ENCODE measurements at regions not wholly inside any gene's neighbourhood (a gene's known extent, or its start where the extent isn't known, plus 50 kb on each side); places are given as distances from the start of the nearest gene placed in this dataset.

GRCh38 chr20:4306206-4306605, 57.1 kb upstream of the ADRA1D start:
- Histone ChIP-seq H3K4me1 (no peaks in the 10 kb centered on the region), H4K20me1 (no peaks in the 10 kb centered on the region)
- no peak for TF ChIP-seq Cebpa-rat (IDR thresholded peaks at IDR 0.05)

GRCh38 chr20:4305091-4305490, 56.0 kb upstream of the ADRA1D start:
- Histone ChIP-seq H3K27me3 (no peaks in the 10 kb centered on the region), H3K4me2 (no peak overlapping the region), H4K20me1 (no peaks in the 10 kb centered on the region), H3K9ac (no peak overlapping the region), H3K4me1 (no peaks in the 10 kb centered on the region), H3K4me3 (no peak overlapping the region), H3K9me3 (replicated peaks in 1 of 11) (peaks cover 0 to 18% (median 3%) of the 10 kb centered on the region in 11 experiments; a peak in 10 of 22 replicates), H3K27ac (no peak overlapping the region), H3K36me3 (no peaks in the 10 kb centered on the region)
- TF ChIP-seq Cebpa-rat (IDR thresholded peaks at IDR 0.05), result no peak

More at GRCh38 chr20:4306206-4306605, 57.1 kb upstream of the ADRA1D start:
- Histone ChIP-seq H3K36me3 (no peaks in the 10 kb centered on the region), H3K4me3 (no peak overlapping the region), H3K27ac (no peak overlapping the region), H3K9me3 (replicated peaks in 1 of 11) (peaks cover 8 to 25% (median 13%) of the 10 kb centered on the region in 11 experiments), H3K9ac (no peak overlapping the region), H3K27me3 (no peaks in the 10 kb centered on the region), H3K4me2 (no peak overlapping the region)

DNA sequence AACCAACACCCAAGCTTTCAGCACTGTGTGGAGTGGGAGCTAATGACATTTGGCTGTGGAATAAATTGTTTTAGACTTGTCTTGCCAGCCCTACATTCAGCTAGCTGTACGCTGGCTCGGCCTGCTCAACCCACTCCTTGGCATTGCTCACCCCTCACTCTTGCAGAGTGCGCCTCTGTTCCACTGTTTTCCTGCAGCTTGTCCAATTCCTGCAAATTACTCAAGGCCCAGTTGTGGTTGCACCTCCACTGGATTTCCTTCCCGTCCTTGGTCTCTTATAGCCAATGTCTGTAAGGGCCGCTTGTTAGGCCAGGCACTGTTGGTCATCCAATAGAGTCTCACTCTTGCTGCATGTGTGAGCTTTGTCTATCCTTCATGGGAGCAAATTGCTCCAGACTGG, 55.5 kb upstream of the ADRA1D start:
- no peak overlapping the region for H3K4me2 ChIP-seq
- no peak overlapping the region for H3K9ac ChIP-seq
- H4K20me1 ChIP-seq, result no peaks in the 10 kb centered on the region
- no peak overlapping the region for H3K4me3 ChIP-seq
- peaks cover 0 to 18% (median 0%) of the 10 kb centered on the region in 11 experiments; a peak in 7 of 22 replicates for H3K9me3 ChIP-seq (replicated peaks in 1 of 11)
- H3K27me3 ChIP-seq, result no peaks in the 10 kb centered on the region
- no peaks in the 10 kb centered on the region for H3K4me1 ChIP-seq
- H3K27ac ChIP-seq, result no peak overlapping the region
- H3K36me3 ChIP-seq, result no peaks in the 10 kb centered on the region
- TF ChIP-seq Cebpa-rat (IDR thresholded peaks at IDR 0.05), result no peak

DNA sequence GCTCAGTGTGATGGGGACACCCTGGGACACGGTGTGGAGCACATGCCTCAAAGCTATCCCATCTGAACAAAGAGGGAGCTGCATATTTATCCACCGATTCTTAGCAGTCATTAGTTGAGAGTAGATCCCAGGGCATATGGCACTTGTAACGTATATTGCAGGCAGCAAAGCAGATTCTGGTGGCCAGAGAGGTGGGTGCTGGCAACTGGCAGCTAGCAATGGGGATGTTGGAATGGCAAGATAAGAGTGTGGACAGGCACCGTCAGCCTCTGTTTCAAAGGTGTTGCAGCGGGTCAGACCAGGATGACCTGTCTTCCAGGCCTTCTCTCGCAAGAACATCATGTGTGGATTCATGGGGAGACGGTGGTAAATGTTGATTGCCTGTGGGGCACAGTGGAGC, 54.0 kb upstream of the ADRA1D start:
- H3K4me2 ChIP-seq, result no peak overlapping the region
- TF ChIP-seq Cebpa-rat (IDR thresholded peaks at IDR 0.05), result no peak

GRCh38 chr20:4300921-4301320, 51.8 kb upstream of the ADRA1D start:
- Histone ChIP-seq H3K9ac (no peak overlapping the region), H3K27ac (peak overlapping the region in 1 of 11 experiments; percentile 20; a peak in 1 of 22 replicates), H3K4me3 (no peak overlapping the region), H3K9me3 (replicated peaks in 1 of 11) (peaks cover 0 to 44% (median 6%) of the 10 kb centered on the region in 11 experiments; a peak in 11 of 22 replicates), H3K36me3 (no peaks in the 10 kb centered on the region), H3K27me3 (no peaks in the 10 kb centered on the region), H4K20me1 (no peaks in the 10 kb centered on the region), H3K4me2 (peak overlapping the region in 1 of 11 experiments; percentile 24; a peak in 1 of 22 replicates), H3K4me1 (peaks cover 11 to 22% (median 14%) of the 10 kb centered on the region in 10 experiments)
- no peak for TF ChIP-seq Cebpa-rat (IDR thresholded peaks at IDR 0.05)

More for the DNA sequence above, 54.0 kb upstream of the ADRA1D start:
- Histone ChIP-seq H3K9me3 (replicated peaks in 1 of 11) (peaks cover 0 to 24% (median 4%) of the 10 kb centered on the region in 11 experiments; a peak in 8 of 22 replicates), H3K9ac (no peak overlapping the region), H4K20me1 (no peaks in the 10 kb centered on the region), H3K36me3 (no peaks in the 10 kb centered on the region), H3K27ac (no peak overlapping the region), H3K27me3 (no peaks in the 10 kb centered on the region), H3K4me1 (peaks cover 0 to 5% (median 0%) of the 10 kb centered on the region in 10 experiments; a peak in 7 of 20 replicates), H3K4me3 (no peak overlapping the region)

DNA sequence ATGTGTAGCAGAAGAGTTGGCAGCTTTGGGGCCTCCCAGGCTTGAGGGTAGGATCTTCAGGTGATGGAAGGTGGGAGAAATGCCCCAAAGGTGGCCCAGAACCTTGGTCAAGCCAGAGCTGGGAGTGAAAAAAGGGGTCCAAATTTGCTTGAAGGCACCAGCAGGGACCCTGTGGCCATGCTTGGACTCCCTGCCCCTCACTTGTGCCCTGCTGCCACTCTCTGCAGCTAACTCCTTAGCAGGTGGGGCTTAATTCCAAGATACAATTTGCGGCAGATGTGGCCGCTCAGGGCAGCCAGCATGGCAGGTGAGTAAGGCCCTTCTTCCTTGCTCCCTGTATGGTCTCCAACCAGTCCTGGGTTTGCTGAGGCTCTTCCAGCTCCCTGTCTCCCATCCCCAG, 51.3 kb upstream of the ADRA1D start:
- H4K20me1 ChIP-seq, result no peaks in the 10 kb centered on the region
- H3K4me1 ChIP-seq, result peaks cover 11 to 22% (median 14%) of the 10 kb centered on the region in 10 experiments
- no peak for TF ChIP-seq Cebpa-rat (IDR thresholded peaks at IDR 0.05)
- H3K36me3 ChIP-seq, result no peaks in the 10 kb centered on the region
- H3K9ac ChIP-seq, result no peak overlapping the region
- peaks cover 0 to 44% (median 6%) of the 10 kb centered on the region in 11 experiments; a peak in 11 of 22 replicates for H3K9me3 ChIP-seq (replicated peaks in 1 of 11)
- H3K27ac ChIP-seq, result peak overlapping the region in 1 of 11 experiments; percentile 20; a peak in 2 of 22 replicates
- no peaks in the 10 kb centered on the region for H3K27me3 ChIP-seq
- H3K4me3 ChIP-seq, result no peak overlapping the region
- no peak overlapping the region for H3K4me2 ChIP-seq

- H3K4me2 ChIP-seq, result no peak overlapping the region
- H3K9ac ChIP-seq, result no peak overlapping the region
- H3K36me3 ChIP-seq, result no peaks in the 10 kb centered on the region
- peaks cover 0 to 44% (median 6%) of the 10 kb centered on the region in 11 experiments; a peak in 11 of 22 replicates for H3K9me3 ChIP-seq (replicated peaks in 1 of 11)
- H3K27ac ChIP-seq, result peak overlapping the region in 1 of 11 experiments; percentile 12; a peak in 1 of 22 replicates
- H4K20me1 ChIP-seq, result no peaks in the 10 kb centered on the region
- TF ChIP-seq Cebpa-rat (IDR thresholded peaks at IDR 0.05), result no peak
- peaks cover 11 to 24% (median 14%) of the 10 kb centered on the region in 10 experiments for H3K4me1 ChIP-seq
- H3K27me3 ChIP-seq, result no peaks in the 10 kb centered on the region
- H3K4me3 ChIP-seq, result no peak overlapping the region
Measured at GRCh38 chr20:4299773-4300172, 50.7 kb upstream of the ADRA1D start.

DNA sequence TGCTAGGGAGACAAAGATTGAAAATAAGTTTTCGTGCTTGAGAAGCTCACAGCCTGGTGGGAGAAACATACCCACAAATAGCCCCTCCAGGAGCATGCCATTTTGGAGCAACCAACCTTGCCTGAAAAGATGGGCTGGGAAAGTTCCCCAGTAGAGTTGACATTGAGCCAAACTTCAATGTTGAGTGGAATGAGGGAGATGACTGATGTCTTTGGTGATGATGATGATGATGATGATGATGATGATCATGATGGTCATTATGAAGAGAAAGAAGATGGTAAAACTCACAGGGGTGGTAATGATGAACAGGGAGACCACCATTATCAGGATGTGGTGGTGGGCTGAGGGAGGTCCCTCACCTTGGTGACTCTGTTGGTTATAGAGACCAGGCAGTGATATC, 50.1 kb upstream of the ADRA1D start:
- Histone ChIP-seq H4K20me1 (no peaks in the 10 kb centered on the region), H3K4me1 (peaks cover 11 to 24% (median 14%) of the 10 kb centered on the region in 10 experiments), H3K4me3 (no peak overlapping the region), H3K27me3 (no peaks in the 10 kb centered on the region), H3K9ac (no peak overlapping the region), H3K36me3 (no peaks in the 10 kb centered on the region), H3K27ac (peak overlapping the region in 4 of 11 experiments; percentile 71 to 86 (median 80); a peak in 5 of 22 replicates), H3K4me2 (no peak overlapping the region), H3K9me3 (replicated peaks in 1 of 11) (peaks cover 0 to 44% (median 6%) of the 10 kb centered on the region in 11 experiments; a peak in 11 of 22 replicates)
- no peak for TF ChIP-seq Cebpa-rat (IDR thresholded peaks at IDR 0.05)

All from BLaER1 treated with 17β-estradiol and CSF1 and Interleukin-3, amounts not matched to agents 10 nM and 100 nM (cell line).